ENCODE measurements at regions not wholly inside any gene's neighbourhood (a gene's known extent, or its start where the extent isn't known, plus 50 kb on each side); places are given as distances from the start of the nearest gene placed in this dataset.

GRCh38 chr2:5845798-5846330, 153.7 kb downstream of the SOX11 start:
- Histone ChIP-seq H3K27ac (ENCODE audit: low read length) (no peak overlapping the region), H3K9me2 (replicated peaks; ENCODE audit: insufficient read depth, low read length) (no peaks in the 10 kb centered on the region), H3K4me3 (ENCODE audit: low read length) (no peak overlapping the region), H3K9ac (ENCODE audit: low read length) (no peak overlapping the region), H3K27me3 (ENCODE audit: low read length) (no peaks in the 10 kb centered on the region), H4K20me1 (ENCODE audit: insufficient read depth, low read depth, low read length) (no peaks in the 10 kb centered on the region), H3K4me2 (ENCODE audit: low read depth, low read length, poor library complexity, severe bottlenecking) (no peak overlapping the region), H3K79me2 (ENCODE audit: low read length) (no peaks in the 10 kb centered on the region), H2AFZ (ENCODE audit: low read length) (no peak overlapping the region), H3K4me1 (ENCODE audit: low read length) (0 out of 2 replicates have a peak, but pooled peaks cover 3% of the 10 kb centered on the region), H3K36me3 (ENCODE audit: insufficient read depth, low read length) (no peaks in the 10 kb centered on the region), H3K9me3 (ENCODE audit: low read length) (no peaks in the 10 kb centered on the region)
- DNase-seq = peak; percentile 69

GRCh38 chr2:5846881-5847280, 154.7 kb downstream of the SOX11 start:
- Histone ChIP-seq H3K4me1 (ENCODE audit: low read length) (no peaks in the 10 kb centered on the region), H3K4me3 (ENCODE audit: low read length) (no peak overlapping the region), H4K20me1 (ENCODE audit: insufficient read depth, low read depth, low read length) (no peaks in the 10 kb centered on the region), H3K9ac (ENCODE audit: low read length) (no peak overlapping the region), H2AFZ (ENCODE audit: low read length) (no peak overlapping the region), H3K36me3 (ENCODE audit: insufficient read depth, low read length) (no peaks in the 10 kb centered on the region), H3K9me2 (replicated peaks; ENCODE audit: insufficient read depth, low read length) (no peaks in the 10 kb centered on the region), H3K9me3 (ENCODE audit: low read length) (no peaks in the 10 kb centered on the region), H3K27ac (ENCODE audit: low read length) (no peak overlapping the region), H3K4me2 (ENCODE audit: low read depth, low read length, poor library complexity, severe bottlenecking) (no peak overlapping the region), H3K79me2 (ENCODE audit: low read length) (no peaks in the 10 kb centered on the region), H3K27me3 (ENCODE audit: low read length) (no peaks in the 10 kb centered on the region)
- DNase-seq = no peak

GRCh38 chr2:5849562-5849961, 157.4 kb downstream of the SOX11 start:
- Histone ChIP-seq H3K4me1 (ENCODE audit: low read length) (no peaks in the 10 kb centered on the region), H4K20me1 (ENCODE audit: insufficient read depth, low read depth, low read length) (no peaks in the 10 kb centered on the region), H3K36me3 (ENCODE audit: insufficient read depth, low read length) (no peaks in the 10 kb centered on the region), H3K9me2 (replicated peaks; ENCODE audit: insufficient read depth, low read length) (no peaks in the 10 kb centered on the region), H3K9me3 (ENCODE audit: low read length) (no peaks in the 10 kb centered on the region), H3K27ac (ENCODE audit: low read length) (no peak overlapping the region), H3K4me3 (ENCODE audit: low read length) (no peak overlapping the region), H3K9ac (ENCODE audit: low read length) (no peak overlapping the region), H3K27me3 (ENCODE audit: low read length) (no peaks in the 10 kb centered on the region), H3K4me2 (ENCODE audit: low read depth, low read length, poor library complexity, severe bottlenecking) (no peak overlapping the region), H2AFZ (ENCODE audit: low read length) (no peak overlapping the region), H3K79me2 (ENCODE audit: low read length) (no peaks in the 10 kb centered on the region)
- DNase-seq = no peak

- H3K9ac ChIP-seq (ENCODE audit: low read length) = no peak overlapping the region
- H3K9me2 ChIP-seq (replicated peaks; ENCODE audit: insufficient read depth, low read length) = no peaks in the 10 kb centered on the region
- no peaks in the 10 kb centered on the region for H4K20me1 ChIP-seq (ENCODE audit: insufficient read depth, low read depth, low read length)
- DNase-seq = no peak
- no peak overlapping the region for H3K4me2 ChIP-seq (ENCODE audit: low read depth, low read length, poor library complexity, severe bottlenecking)
- no peak overlapping the region for H3K27ac ChIP-seq (ENCODE audit: low read length)
- no peaks in the 10 kb centered on the region for H3K36me3 ChIP-seq (ENCODE audit: insufficient read depth, low read length)
- no peaks in the 10 kb centered on the region for H3K27me3 ChIP-seq (ENCODE audit: low read length)
- no peaks in the 10 kb centered on the region for H3K79me2 ChIP-seq (ENCODE audit: low read length)
- no peaks in the 10 kb centered on the region for H3K4me1 ChIP-seq (ENCODE audit: low read length)
- H2AFZ ChIP-seq (ENCODE audit: low read length) = no peak overlapping the region
- H3K9me3 ChIP-seq (ENCODE audit: low read length) = no peaks in the 10 kb centered on the region
- H3K4me3 ChIP-seq (ENCODE audit: low read length) = no peak overlapping the region
Observed at GRCh38 chr2:5851410-5851809, 159.2 kb downstream of the SOX11 start.

GRCh38 chr2:5854797-5855196, 162.6 kb downstream of the SOX11 start:
- no peaks in the 10 kb centered on the region for H3K79me2 ChIP-seq (ENCODE audit: low read length)
- no peaks in the 10 kb centered on the region for H4K20me1 ChIP-seq (ENCODE audit: insufficient read depth, low read depth, low read length)
- H3K36me3 ChIP-seq (ENCODE audit: insufficient read depth, low read length) = no peaks in the 10 kb centered on the region
- H3K9me3 ChIP-seq (ENCODE audit: low read length) = no peaks in the 10 kb centered on the region
- H3K27ac ChIP-seq (ENCODE audit: low read length) = no peak overlapping the region
- H3K9ac ChIP-seq (ENCODE audit: low read length) = no peak overlapping the region
- H3K4me2 ChIP-seq (ENCODE audit: low read depth, low read length, poor library complexity, severe bottlenecking) = no peak overlapping the region
- no peak for DNase-seq
- H3K4me3 ChIP-seq (ENCODE audit: low read length) = no peak overlapping the region
- H2AFZ ChIP-seq (ENCODE audit: low read length) = no peak overlapping the region
- H3K27me3 ChIP-seq (ENCODE audit: low read length) = no peaks in the 10 kb centered on the region
- no peaks in the 10 kb centered on the region for H3K4me1 ChIP-seq (ENCODE audit: low read length)
- no peaks in the 10 kb centered on the region for H3K9me2 ChIP-seq (replicated peaks; ENCODE audit: insufficient read depth, low read length)

- H3K9me2 ChIP-seq (replicated peaks; ENCODE audit: insufficient read depth, low read length) = no peaks in the 10 kb centered on the region
- no peak overlapping the region for H3K4me2 ChIP-seq (ENCODE audit: low read depth, low read length, poor library complexity, severe bottlenecking)
- no peaks in the 10 kb centered on the region for H3K4me1 ChIP-seq (ENCODE audit: low read length)
- H4K20me1 ChIP-seq (ENCODE audit: insufficient read depth, low read depth, low read length) = no peaks in the 10 kb centered on the region
- H3K79me2 ChIP-seq (ENCODE audit: low read length) = no peaks in the 10 kb centered on the region
- no peak overlapping the region for H3K4me3 ChIP-seq (ENCODE audit: low read length)
- H3K36me3 ChIP-seq (ENCODE audit: insufficient read depth, low read length) = no peaks in the 10 kb centered on the region
- H3K9me3 ChIP-seq (ENCODE audit: low read length) = no peaks in the 10 kb centered on the region
- no peak for DNase-seq
- H3K27me3 ChIP-seq (ENCODE audit: low read length) = 0 out of 2 replicates have a peak, but pooled peaks cover 1% of the 10 kb centered on the region
- H3K9ac ChIP-seq (ENCODE audit: low read length) = no peak overlapping the region
- no peak overlapping the region for H3K27ac ChIP-seq (ENCODE audit: low read length)
- H2AFZ ChIP-seq (ENCODE audit: low read length) = no peak overlapping the region
Observed at GRCh38 chr2:5867056-5867455, 174.9 kb downstream of the SOX11 start.

GRCh38 chr2:5868931-5869330, 176.7 kb downstream of the SOX11 start:
- H3K27ac ChIP-seq (ENCODE audit: low read length) = no peak overlapping the region
- DNase-seq = no peak
- H2AFZ ChIP-seq (ENCODE audit: low read length) = no peak overlapping the region
- H3K4me1 ChIP-seq (ENCODE audit: low read length) = no peaks in the 10 kb centered on the region
- no peaks in the 10 kb centered on the region for H3K79me2 ChIP-seq (ENCODE audit: low read length)
- H3K9me2 ChIP-seq (replicated peaks; ENCODE audit: insufficient read depth, low read length) = no peaks in the 10 kb centered on the region
- H3K9me3 ChIP-seq (ENCODE audit: low read length) = no peaks in the 10 kb centered on the region
- no peak overlapping the region for H3K4me2 ChIP-seq (ENCODE audit: low read depth, low read length, poor library complexity, severe bottlenecking)
- H3K4me3 ChIP-seq (ENCODE audit: low read length) = no peak overlapping the region
- H3K9ac ChIP-seq (ENCODE audit: low read length) = no peak overlapping the region
- no peaks in the 10 kb centered on the region for H3K36me3 ChIP-seq (ENCODE audit: insufficient read depth, low read length)
- H3K27me3 ChIP-seq (ENCODE audit: low read length) = 0 out of 2 replicates have a peak, but pooled peaks cover 3% of the 10 kb centered on the region
- no peaks in the 10 kb centered on the region for H4K20me1 ChIP-seq (ENCODE audit: insufficient read depth, low read depth, low read length)

- H3K36me3 ChIP-seq (ENCODE audit: insufficient read depth, low read length) = no peaks in the 10 kb centered on the region
- no peak overlapping the region for H2AFZ ChIP-seq (ENCODE audit: low read length)
- H3K9me3 ChIP-seq (ENCODE audit: low read length) = no peaks in the 10 kb centered on the region
- H3K79me2 ChIP-seq (ENCODE audit: low read length) = no peaks in the 10 kb centered on the region
- H3K27me3 ChIP-seq (ENCODE audit: low read length) = 0 out of 2 replicates have a peak, but pooled peaks cover 3% of the 10 kb centered on the region
- H3K9ac ChIP-seq (ENCODE audit: low read length) = no peak overlapping the region
- no peak for DNase-seq
- no peaks in the 10 kb centered on the region for H4K20me1 ChIP-seq (ENCODE audit: insufficient read depth, low read depth, low read length)
- no peak overlapping the region for H3K4me2 ChIP-seq (ENCODE audit: low read depth, low read length, poor library complexity, severe bottlenecking)
- H3K9me2 ChIP-seq (replicated peaks; ENCODE audit: insufficient read depth, low read length) = no peaks in the 10 kb centered on the region
- H3K4me3 ChIP-seq (ENCODE audit: low read length) = no peak overlapping the region
- no peak overlapping the region for H3K27ac ChIP-seq (ENCODE audit: low read length)
- H3K4me1 ChIP-seq (ENCODE audit: low read length) = no peaks in the 10 kb centered on the region
Observed at GRCh38 chr2:5869936-5870335, 177.8 kb downstream of the SOX11 start.

GRCh38 chr2:5877360-5877759, 185.2 kb downstream of the SOX11 start:
- Histone ChIP-seq H3K36me3 (ENCODE audit: insufficient read depth, low read length) (no peaks in the 10 kb centered on the region), H3K9me2 (replicated peaks; ENCODE audit: insufficient read depth, low read length) (no peaks in the 10 kb centered on the region), H3K79me2 (ENCODE audit: low read length) (no peaks in the 10 kb centered on the region), H4K20me1 (ENCODE audit: insufficient read depth, low read depth, low read length) (no peaks in the 10 kb centered on the region), H3K4me3 (ENCODE audit: low read length) (no peak overlapping the region), H3K9me3 (ENCODE audit: low read length) (no peaks in the 10 kb centered on the region), H3K9ac (ENCODE audit: low read length) (no peak overlapping the region), H3K4me2 (ENCODE audit: low read depth, low read length, poor library complexity, severe bottlenecking) (no peak overlapping the region), H3K27ac (ENCODE audit: low read length) (no peak overlapping the region), H2AFZ (ENCODE audit: low read length) (no peak overlapping the region), H3K27me3 (ENCODE audit: low read length) (no peaks in the 10 kb centered on the region), H3K4me1 (ENCODE audit: low read length) (no peaks in the 10 kb centered on the region)
- DNase-seq = no peak

All from Karpas-422 (cell line).